Natural killer cell treated with Interleukin-12 subunit alpha and Interleukin-12 subunit beta and Interleukin-15 and Interleukin-18, amount 100 ng/mL, for 72 hours (primary cell): ENCODE measurements at regions not wholly inside any gene's neighbourhood (a gene's known extent, or its start where the extent isn't known, plus 50 kb on each side); places are given as distances from the start of the nearest gene placed in this dataset.

Experiments
- ATAC-seq, 2 donors: fragments of 150-1000 bp; cut with Tn5 transposase in 1 of 2; sonication (Bioruptor Pico), chemical (Tn5 transposase) in 1 of 2; 2 replicates each; pipeline ENCODE4 v1.10.0; 2021
- DNase-seq: peaks from one replicate; pipeline ENCODE4 v3.0.0; 2022; ENCODE audit warnings: low spot score
- H3K27ac Mint-ChIP-seq, 2 donors: 1 replicate in 1 of 2; 2 replicates in 1 of 2; pipeline ENCODE4 v1.8.0; 2022; ENCODE audit warnings: mixed read lengths in 2 of 2, mild to moderate bottlenecking in 1 of 2, moderate library complexity in 1 of 2
- H3K27me3 Mint-ChIP-seq, 2 donors: 1 replicate in 1 of 2; 2 replicates in 1 of 2; pipeline ENCODE4 v1.8.0; 2022; ENCODE audit warnings: mixed read lengths in 2 of 2
- H3K36me3 Mint-ChIP-seq: one replicate; pipeline ENCODE4 v1.8.0; 2022; ENCODE audit warnings: mixed read lengths
- H3K4me1 Mint-ChIP-seq, 2 donors: 1 replicate in 1 of 2; 2 replicates in 1 of 2; pipeline ENCODE4 v1.8.0; 2022; ENCODE audit warnings: low read depth in 2 of 2, mixed read lengths in 2 of 2, mild to moderate bottlenecking in 1 of 2
- H3K4me3 Mint-ChIP-seq: one replicate; pipeline ENCODE4 v1.8.0; 2022; ENCODE audit warnings: mixed read lengths
- H3K9me3 Mint-ChIP-seq: 2 replicates; pipeline ENCODE4 v1.8.0; 2022; ENCODE audit warnings: mixed read lengths

DNA sequence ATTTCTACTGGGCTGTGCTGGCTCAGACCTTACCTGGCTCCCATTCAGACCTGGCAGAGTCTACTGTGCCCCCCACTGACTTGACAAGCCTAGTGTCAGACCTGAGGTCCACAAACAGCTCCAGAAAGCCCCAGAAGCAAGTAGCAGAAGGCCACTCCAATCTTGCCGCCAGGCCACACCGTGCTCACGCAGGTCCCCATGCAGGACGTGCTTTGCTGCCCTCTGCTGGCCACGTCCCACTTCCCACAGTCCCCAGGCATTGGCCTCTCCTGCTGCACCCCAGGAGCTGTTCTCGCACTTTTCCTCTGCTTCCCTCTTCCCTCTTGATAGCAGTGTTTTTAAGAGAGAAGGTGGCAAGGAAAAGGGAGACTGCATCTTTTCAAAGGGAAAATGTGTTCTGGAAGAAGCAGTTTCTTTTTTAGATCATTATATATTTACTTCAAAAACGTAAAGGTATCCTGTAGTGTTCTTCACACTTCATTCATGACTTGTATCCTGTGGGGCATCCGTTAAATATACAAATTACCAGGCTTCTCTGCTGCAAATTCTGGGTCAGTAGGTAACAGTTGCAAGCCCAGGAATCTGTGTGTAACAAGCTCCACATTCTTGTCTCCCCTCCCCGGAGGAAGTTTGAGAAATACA is 81.4 kb upstream of the PAPOLG start:
- peak; percentile 82 for DNase-seq
- Mint-ChIP-seq H3K36me3 (no peaks in the 10 kb centered on the region), H3K9me3 (no peaks in the 10 kb centered on the region), H3K4me1 (peaks cover 7 to 14% of the 10 kb centered on the region in 2 donors), H3K27me3 (peaks cover 0 to 1% of the 10 kb centered on the region in 2 donors), H3K27ac (no peak overlapping the region), H3K4me3 (no peak overlapping the region)
- ATAC-seq: peak; percentile 91 to 93

GRCh38 chr2:60675301-60675700 is 80.8 kb upstream of the PAPOLG start:
- ATAC-seq: no peak
- H3K9me3 Mint-ChIP-seq: no peaks in the 10 kb centered on the region
- H3K36me3 Mint-ChIP-seq: no peaks in the 10 kb centered on the region
- H3K27ac Mint-ChIP-seq: no peak overlapping the region
- no peak for DNase-seq
- peaks cover 2 to 8% of the 10 kb centered on the region in 2 donors for H3K27me3 Mint-ChIP-seq
- no peak overlapping the region for H3K4me3 Mint-ChIP-seq
- H3K4me1 Mint-ChIP-seq: peaks cover 13 to 20% of the 10 kb centered on the region in 2 donors

GRCh38 chr2:60676706-60677330 is 79.2 kb upstream of the PAPOLG start:
- peaks cover 8 to 14% of the 10 kb centered on the region in 2 donors for H3K27me3 Mint-ChIP-seq
- DNase-seq (no peak), ATAC-seq (peak in 1 of 2 donors; percentile 29)
- no peaks in the 10 kb centered on the region for H3K9me3 Mint-ChIP-seq
- H3K4me1 Mint-ChIP-seq: peaks cover 14 to 20% of the 10 kb centered on the region in 2 donors
- no peak overlapping the region for H3K27ac Mint-ChIP-seq
- no peak overlapping the region for H3K4me3 Mint-ChIP-seq
- no peaks in the 10 kb centered on the region for H3K36me3 Mint-ChIP-seq

- DNase-seq (no peak), ATAC-seq (no peak)
- Mint-ChIP-seq H3K4me1 (peaks cover 14 to 20% of the 10 kb centered on the region in 2 donors), H3K9me3 (no peaks in the 10 kb centered on the region), H3K27me3 (peaks cover 8 to 14% of the 10 kb centered on the region in 2 donors), H3K36me3 (no peaks in the 10 kb centered on the region), H3K27ac (no peak overlapping the region), H3K4me3 (no peak overlapping the region)
Measured at GRCh38 chr2:60677356-60677755, 78.7 kb upstream of the PAPOLG start.

GRCh38 chr2:60678551-60678950 is 77.5 kb upstream of the PAPOLG start:
- Mint-ChIP-seq H3K4me3 (no peak overlapping the region), H3K36me3 (no peaks in the 10 kb centered on the region), H3K4me1 (peaks cover 14 to 20% of the 10 kb centered on the region in 2 donors), H3K27ac (no peak overlapping the region), H3K9me3 (no peaks in the 10 kb centered on the region), H3K27me3 (peaks cover 14 to 23% of the 10 kb centered on the region in 2 donors)
- no peak for ATAC-seq
- DNase-seq: no peak

DNA sequence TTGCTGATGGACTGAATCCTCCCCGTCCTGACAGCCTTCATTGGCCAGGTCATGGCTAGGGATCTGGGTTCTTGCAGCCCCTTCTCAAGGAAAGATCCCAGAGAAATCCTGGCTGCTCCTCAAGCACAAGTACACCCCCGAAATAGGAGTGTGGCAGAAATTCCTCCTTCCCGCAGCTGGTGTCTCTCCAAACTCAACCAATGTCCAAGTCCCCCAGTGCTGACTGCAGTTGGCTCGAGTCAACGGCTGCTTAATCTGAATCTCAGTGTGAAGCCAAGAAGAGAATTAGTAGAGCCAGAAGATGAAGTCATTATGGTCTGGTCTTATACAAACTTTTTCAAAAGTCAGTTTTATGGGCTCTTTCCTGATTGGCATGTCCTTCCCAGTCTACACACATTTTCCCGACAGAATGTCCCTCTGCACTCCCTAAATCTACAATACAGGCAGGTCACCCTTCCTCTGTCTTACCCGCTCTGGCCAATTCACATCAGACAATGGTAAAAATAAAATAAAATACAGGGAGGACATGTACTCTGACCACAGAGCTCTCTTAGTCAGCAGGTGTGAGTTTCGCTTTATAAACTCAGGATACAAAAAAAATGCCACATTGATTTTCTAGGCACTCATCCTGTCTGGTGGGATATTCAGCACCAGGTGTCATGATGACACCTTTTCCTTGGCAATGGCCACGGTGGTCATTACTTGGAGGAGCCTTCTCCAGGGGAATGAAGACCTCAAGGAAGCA is 76.9 kb upstream of the PAPOLG start:
- H3K27ac Mint-ChIP-seq: no peak overlapping the region
- ATAC-seq: peak in 1 of 2 donors; percentile 41
- H3K9me3 Mint-ChIP-seq: no peaks in the 10 kb centered on the region
- H3K4me1 Mint-ChIP-seq: peaks cover 14 to 20% of the 10 kb centered on the region in 2 donors
- peaks cover 14 to 25% of the 10 kb centered on the region in 2 donors for H3K27me3 Mint-ChIP-seq
- no peak overlapping the region for H3K4me3 Mint-ChIP-seq
- DNase-seq: no peak
- no peaks in the 10 kb centered on the region for H3K36me3 Mint-ChIP-seq

GRCh38 chr2:60693551-60693950 is 62.5 kb upstream of the PAPOLG start:
- Mint-ChIP-seq H3K27me3 (peaks cover 3 to 16% of the 10 kb centered on the region in 2 donors), H3K4me3 (no peak overlapping the region), H3K36me3 (no peaks in the 10 kb centered on the region), H3K4me1 (peaks cover 0 to 2% of the 10 kb centered on the region in 2 donors), H3K27ac (no peak overlapping the region), H3K9me3 (no peaks in the 10 kb centered on the region)
- DNase-seq: no peak
- ATAC-seq: no peak

GRCh38 chr2:60695793-60696192 is 60.3 kb upstream of the PAPOLG start:
- ATAC-seq (no peak), DNase-seq (no peak)
- H3K27me3 Mint-ChIP-seq: peaks cover 3 to 7% of the 10 kb centered on the region in 2 donors
- no peaks in the 10 kb centered on the region for H3K9me3 Mint-ChIP-seq
- H3K27ac Mint-ChIP-seq: no peak overlapping the region
- no peak overlapping the region for H3K4me3 Mint-ChIP-seq
- H3K4me1 Mint-ChIP-seq: peaks cover 0 to 2% of the 10 kb centered on the region in 2 donors
- H3K36me3 Mint-ChIP-seq: no peaks in the 10 kb centered on the region

DNA sequence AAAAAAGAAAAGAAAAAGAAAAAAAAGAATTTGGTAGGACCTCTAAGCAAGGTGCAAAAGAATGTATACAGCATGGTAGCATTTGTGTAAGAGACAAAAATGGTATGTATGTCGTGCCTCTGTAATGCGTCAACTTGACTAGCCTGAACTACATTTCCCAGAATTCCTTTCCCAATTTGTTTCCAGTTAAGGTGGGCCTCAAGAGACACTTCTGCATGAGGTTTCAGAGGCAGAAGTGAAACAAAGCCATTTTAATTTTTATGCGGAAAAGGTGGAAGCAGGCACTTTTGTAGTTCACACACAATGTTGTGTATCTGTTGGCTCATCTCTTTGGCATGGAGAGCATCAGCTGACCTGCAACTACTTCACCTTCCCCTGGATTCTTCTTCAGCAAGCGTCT is 56.5 kb upstream of the PAPOLG start:
- no peak overlapping the region for H3K27ac Mint-ChIP-seq
- no peak for DNase-seq
- H3K9me3 Mint-ChIP-seq: no peaks in the 10 kb centered on the region
- H3K4me1 Mint-ChIP-seq: no peaks in the 10 kb centered on the region
- H3K27me3 Mint-ChIP-seq: no peaks in the 10 kb centered on the region
- ATAC-seq: no peak
- H3K4me3 Mint-ChIP-seq: no peak overlapping the region
- H3K36me3 Mint-ChIP-seq: no peaks in the 10 kb centered on the region

GRCh38 chr2:60706021-60706420 is 50.0 kb upstream of the PAPOLG start:
- Mint-ChIP-seq H3K36me3 (no peaks in the 10 kb centered on the region), H3K4me1 (peaks cover 0 to 5% of the 10 kb centered on the region in 2 donors), H3K27ac (no peak overlapping the region), H3K27me3 (peaks cover 3 to 15% of the 10 kb centered on the region in 2 donors), H3K9me3 (no peaks in the 10 kb centered on the region), H3K4me3 (no peak overlapping the region)
- DNase-seq (no peak), ATAC-seq (no peak)
